ENCODE measurements at regions not wholly inside any gene's neighbourhood (a gene's known extent, or its start where the extent isn't known, plus 50 kb on each side); places are given as distances from the start of the nearest gene placed in this dataset.

DNA sequence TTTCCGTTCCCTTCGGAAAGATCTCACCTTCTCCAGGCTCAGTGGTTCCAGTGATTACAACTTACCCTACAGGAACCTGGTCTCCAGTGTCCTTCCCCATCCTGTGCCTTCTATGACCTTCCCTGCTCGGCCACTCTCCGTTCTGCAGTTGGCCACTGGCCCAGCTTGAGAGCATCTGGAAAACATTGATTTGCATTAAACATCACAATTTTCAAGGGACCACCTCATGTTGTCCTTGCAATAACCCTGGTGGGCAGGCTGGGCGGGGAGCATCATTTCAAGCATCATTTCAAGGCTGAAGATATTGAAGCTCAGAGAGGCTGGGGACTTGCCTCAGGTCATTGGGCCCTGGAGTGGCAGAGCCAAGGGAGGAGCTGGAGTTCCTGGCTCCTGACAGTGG lies 177.4 kb downstream of the SEC61B start:
- no peak for DNase-seq (ENCODE audit: low read depth, low spot score)

DNA sequence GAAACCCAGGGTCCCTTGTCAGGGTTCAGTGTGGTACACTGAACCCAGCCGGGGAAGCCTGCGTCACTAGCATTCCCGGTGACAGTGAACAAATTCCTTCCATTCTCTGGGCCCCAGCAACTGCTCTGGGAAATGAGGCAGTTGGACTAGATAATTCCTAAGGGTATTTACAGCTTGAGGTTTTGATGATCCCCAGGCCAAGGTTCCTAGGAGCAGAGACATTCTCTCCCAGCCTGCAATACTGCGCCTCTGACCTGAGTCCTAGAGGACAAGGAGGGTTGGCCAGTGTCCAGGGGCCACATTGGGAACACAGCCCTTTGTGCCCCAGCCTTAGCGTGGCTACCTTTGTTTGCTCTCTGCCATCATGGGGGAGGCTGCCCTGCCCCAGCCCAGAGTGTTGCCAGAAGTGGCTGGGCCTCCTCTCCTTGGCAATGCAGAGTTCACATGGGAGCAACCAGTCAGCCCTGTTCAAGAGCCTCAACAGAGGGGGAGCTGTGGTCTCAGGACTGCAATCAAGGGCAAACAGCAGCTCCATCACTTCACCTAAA lies 178.2 kb downstream of the SEC61B start:
- DNase-seq (ENCODE audit: low read depth, low spot score), result no peak

- no peak for DNase-seq (ENCODE audit: low read depth, low spot score)
Measured at GRCh38 chr9:99401680-99402504, 179.8 kb downstream of the SEC61B start.

DNA sequence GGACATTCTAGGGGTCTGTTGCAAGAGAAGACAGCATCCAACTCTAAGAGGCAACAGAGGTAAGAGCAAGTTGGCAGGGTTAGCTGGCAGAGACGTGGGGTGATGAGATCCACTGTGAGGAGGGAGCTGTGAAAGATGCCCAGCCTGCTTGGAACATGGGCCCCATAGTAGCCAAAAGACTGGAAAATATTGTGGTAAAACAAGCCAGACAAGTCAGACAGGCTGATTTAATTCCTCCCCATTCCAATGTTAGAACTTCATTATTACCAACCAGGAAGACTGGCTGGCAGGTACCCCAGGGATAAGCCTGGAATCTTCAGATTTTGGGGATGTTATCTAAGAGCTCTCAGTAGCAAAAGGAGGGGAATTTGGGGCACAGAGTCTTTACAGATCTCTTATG lies 181.3 kb downstream of the SEC61B start:
- no peak for DNase-seq (ENCODE audit: low read depth, low spot score)

- DNase-seq (ENCODE audit: low read depth, low spot score), result no peak
Measured at GRCh38 chr9:99405359-99405758, 183.3 kb downstream of the SEC61B start.

DNA sequence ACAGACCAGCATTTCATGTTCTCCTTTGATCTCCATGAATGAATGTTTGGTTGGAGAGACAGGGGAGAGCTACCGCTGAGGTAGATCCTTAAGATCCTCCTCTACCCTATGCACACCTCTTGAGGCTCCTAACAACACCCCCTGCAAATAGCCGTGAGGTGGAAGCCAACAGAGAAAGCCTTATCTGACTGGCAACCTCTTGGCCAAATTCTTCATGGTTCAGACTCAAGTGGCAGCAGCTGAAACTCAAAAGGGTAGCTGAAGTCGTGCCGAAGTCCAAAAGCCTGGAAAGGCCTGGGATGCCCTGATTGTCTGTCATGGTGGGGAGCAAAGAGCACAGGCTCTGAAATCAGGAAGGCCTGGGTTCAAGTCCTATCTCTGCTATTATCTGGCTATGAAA lies 184.9 kb downstream of the SEC61B start:
- no peak for DNase-seq (ENCODE audit: low read depth, low spot score)

DNA sequence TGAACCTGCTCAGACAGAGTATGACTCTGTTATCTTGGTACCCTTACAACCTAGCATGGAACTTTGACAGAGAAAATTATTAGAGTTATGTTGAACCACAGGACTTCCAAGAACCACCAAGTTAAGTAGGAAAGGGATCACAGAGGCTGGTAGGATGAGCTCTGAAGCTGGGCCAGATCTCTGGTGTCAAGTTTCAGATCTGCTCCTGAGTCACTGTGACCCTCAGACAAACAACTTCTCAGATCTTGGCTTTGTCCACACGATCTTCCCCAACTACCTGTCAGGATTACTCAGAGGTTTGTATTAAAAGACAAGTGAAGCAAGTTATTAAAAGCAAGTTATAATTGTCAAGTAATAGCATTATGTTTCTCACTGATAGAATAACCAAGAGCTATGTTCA lies 189.0 kb downstream of the SEC61B start:
- no peak for DNase-seq (ENCODE audit: low read depth, low spot score)

GRCh38 chr9:99411479-99412115 lies 189.5 kb downstream of the SEC61B start:
- DNase-seq (ENCODE audit: low read depth, low spot score), result no peak

GRCh38 chr9:99412606-99413005 lies 190.5 kb downstream of the SEC61B start:
- no peak for DNase-seq (ENCODE audit: low read depth, low spot score)

DNA sequence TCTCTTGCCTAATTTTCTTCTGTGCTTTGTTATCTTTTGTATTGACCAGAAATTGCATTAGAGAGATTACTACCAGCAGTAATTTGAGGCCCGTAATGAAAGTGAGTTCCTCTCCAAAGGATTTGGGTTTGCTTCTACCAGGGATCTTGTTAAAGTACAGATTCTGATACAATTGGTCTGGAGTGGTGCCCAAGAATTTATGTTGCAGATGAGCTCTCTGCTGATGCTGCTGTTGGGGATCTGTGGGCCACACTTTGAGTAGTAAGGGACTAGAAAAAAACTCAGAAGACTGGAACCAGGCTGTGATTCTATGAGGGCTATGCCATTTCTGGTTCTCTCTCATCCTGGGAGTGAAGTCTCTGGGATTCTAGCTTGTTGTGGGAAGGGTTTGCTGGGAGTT lies 192.2 kb downstream of the SEC61B start:
- DNase-seq (ENCODE audit: low read depth, low spot score), result no peak

GRCh38 chr9:99415606-99416005 lies 193.5 kb downstream of the SEC61B start:
- no peak for DNase-seq (ENCODE audit: low read depth, low spot score)

GRCh38 chr9:99416007-99416406 lies 193.9 kb downstream of the SEC61B start:
- DNase-seq (ENCODE audit: low read depth, low spot score), result no peak

DNA sequence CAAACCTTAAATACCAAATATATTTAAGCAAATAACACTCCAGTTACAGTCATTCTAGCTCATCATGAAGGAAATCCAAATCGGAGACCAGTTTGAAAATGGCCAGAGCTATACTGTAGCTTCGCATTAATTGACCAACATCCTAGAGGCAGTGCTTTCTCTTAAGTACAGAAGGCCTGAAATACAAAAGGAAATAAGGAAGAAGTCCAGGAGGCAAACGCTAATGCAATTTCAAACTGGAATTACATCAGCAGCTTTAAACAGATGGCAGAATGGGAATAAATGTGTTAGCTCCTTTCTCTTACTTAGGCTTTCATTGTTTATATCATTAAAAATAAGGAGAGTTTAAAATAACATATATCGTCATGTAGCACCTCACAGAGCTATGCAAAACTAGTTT lies 197.0 kb downstream of the SEC61B start:
- no peak for DNase-seq (ENCODE audit: low read depth, low spot score)

GRCh38 chr9:99421369-99421768 lies 199.3 kb downstream of the SEC61B start:
- DNase-seq (ENCODE audit: low read depth, low spot score), result no peak

DNA sequence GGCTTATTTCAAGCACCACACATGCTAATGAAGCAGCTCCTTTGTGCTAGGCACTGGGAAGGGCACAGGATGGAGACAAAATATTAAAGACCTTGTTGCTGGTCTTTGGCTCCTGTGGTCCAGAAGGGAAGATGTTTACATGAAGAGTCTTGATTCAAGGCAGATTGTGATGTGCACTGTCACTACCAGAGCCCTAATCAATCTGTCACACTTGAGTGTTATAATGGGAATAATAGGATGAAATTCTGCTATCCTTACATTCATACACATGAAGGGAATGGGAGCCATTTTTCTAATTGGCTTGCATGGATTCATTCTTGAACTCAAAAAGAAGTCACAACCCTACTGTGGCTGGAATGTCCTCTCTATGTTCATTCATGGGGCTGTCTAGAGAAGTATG lies 203.0 kb downstream of the SEC61B start:
- DNase-seq (ENCODE audit: low read depth, low spot score), result no peak

DNA sequence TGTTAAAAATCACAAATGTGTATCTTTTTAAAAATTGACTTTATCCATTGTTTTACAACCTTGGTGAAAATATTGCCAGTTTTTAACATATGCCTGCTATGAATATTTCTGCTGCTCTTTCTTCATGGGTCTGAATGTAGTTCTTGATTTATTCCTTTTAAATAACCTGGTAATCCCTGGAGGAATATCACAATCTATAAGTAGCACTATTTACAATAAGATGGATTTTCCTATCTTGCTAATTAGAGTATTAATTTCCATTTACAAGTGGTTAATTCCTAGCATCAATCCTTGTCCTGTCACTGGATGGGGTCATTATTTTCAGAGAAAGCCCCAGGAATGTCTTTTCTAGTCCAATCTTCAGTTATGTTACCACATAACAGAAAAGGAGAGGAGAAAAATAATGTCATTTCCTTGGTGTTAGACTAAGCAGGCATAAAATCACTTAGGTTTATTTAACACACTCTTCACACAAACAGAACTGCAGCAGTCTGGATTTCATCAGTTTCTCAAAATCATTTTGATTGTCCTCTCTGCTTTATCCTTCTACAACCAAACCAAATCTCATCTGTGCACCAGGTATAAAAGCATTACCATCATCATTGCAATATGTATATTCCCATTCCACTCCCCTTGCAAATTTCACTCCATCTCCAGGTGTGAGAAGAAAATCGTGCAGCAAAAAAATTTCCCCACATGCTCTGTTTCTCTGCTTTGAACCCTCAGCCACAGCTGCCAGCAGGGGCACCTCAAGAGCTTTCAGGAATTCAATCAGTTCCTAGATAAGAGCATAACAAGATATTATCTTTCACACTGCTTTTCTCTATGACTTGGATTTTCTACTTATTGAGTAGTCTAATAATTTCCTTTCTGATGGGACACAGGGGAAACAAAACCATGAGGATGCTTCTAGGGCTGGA lies 204.1 kb downstream of the SEC61B start:
- no peak for DNase-seq (ENCODE audit: low read depth, low spot score)

GRCh38 chr9:99427260-99427659 lies 205.2 kb downstream of the SEC61B start:
- DNase-seq (ENCODE audit: low read depth, low spot score), result no peak

- DNase-seq (ENCODE audit: low read depth, low spot score), result no peak
Measured at GRCh38 chr9:99430301-99430700, 208.2 kb downstream of the SEC61B start.

GRCh38 chr9:99431103-99431502 lies 209.0 kb downstream of the SEC61B start:
- DNase-seq (ENCODE audit: low read depth, low spot score), result no peak

GRCh38 chr9:99432075-99432474 lies 210.0 kb downstream of the SEC61B start:
- DNase-seq (ENCODE audit: low read depth, low spot score), result no peak

DNA sequence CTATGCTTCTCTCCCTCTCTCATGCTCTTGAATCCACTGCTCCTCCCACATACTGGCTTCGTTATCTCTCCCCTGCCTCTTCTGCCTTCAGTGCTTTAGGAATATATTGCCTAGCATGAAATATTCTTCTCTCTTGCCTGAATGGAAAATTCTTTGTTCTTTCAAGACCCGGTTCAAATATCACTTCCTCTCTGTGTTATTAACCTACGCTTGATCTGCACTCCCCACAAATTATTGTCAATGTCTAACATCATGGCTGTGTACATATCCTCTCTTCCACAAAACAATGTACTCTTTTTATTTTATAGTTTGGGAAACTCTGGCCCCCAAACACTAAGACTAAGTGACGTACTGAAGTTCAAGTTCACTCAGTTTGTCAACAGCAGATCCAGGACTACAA lies 211.0 kb downstream of the SEC61B start:
- no peak for DNase-seq (ENCODE audit: low read depth, low spot score)

DNA sequence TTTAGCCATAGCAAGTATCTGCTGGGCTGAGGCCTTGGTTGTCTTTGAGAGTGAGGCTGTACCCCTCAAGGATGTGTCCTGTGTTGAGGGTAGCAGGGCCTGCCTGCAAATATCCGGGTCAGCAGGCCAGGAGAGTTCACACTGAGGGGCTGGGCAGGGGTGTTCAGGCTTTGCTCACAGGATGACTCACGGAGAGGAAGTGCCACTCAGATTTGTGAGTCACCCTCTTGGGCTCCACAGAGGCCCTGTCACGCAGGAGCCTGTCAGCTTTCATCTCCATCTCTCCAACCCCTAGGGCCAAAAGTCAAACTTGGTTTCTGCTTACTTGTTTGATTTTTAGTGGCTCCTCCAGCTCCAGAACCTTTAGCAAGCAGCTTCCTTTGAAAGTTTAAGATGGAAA lies 211.5 kb downstream of the SEC61B start:
- DNase-seq (ENCODE audit: low read depth, low spot score), result no peak
